Amniotic stem cell (primary cell): ENCODE measurements at regions not wholly inside any gene's neighbourhood (a gene's known extent, or its start where the extent isn't known, plus 50 kb on each side); places are given as distances from the start of the nearest gene placed in this dataset.
"Not testable (repeated sequence)": the region's sequence is repeated elsewhere in the genome, so short reads cannot be mapped to it uniquely, and the experiment has no call there.

Experiments used
- DNase-seq: peaks from one replicate; lab custom pipeline; 2025; lab: John Stamatoyannopoulos, UW

- no peak for DNase-seq
Observed at GRCh38 chr19:30066781-30067759, 125.0 kb downstream of the URI1 start.

- DNase-seq: not testable (repeated sequence)
Observed at GRCh38 chr19:30067956-30068506, 126.0 kb downstream of the URI1 start.

DNA sequence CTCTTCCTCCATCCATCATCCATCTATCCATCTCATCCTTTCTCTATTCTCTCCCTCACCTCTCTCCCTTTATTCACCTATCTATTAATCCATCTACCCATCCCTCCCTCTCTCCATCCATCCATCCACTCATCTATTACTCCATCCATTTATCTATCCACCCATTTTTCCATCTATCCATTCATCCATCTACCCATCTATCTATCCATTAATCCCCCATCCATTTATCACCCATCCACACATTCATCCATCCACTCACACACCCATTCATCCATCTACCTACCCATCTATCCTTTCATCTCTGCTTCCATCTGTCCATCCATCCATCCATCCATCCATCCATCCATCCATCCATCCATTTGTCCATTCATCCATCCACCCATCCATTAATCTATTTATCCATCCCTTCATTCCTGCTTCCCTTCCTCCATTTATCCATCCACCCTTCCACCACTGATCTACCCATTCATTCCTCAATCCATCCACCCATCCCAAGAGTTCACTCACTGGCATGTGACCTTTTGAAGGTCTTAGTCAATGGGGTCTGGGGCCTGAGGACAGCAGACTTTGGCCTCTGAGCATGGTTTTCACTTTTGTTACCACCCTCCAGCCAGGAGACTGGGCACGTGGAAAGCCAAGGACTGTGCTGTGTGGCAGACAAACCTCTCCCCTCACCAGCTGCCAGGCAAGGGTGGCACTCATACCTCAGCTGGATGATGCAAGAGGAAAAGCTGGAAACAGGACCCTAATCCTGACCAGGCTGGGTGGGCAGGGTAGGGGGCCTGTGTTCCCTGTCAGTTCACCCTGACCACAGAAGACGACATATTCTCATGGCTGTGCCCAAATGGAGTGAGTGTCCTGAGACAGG is 126.7 kb downstream of the URI1 start:
- no peak for DNase-seq

- DNase-seq: no peak
Observed at GRCh38 chr19:30069535-30070197, 127.6 kb downstream of the URI1 start.

- DNase-seq: no peak
Observed at GRCh38 chr19:30070198-30070967, 128.3 kb downstream of the URI1 start.

- no peak for DNase-seq
Observed at GRCh38 chr19:30070968-30071632, 129.1 kb downstream of the URI1 start.

DNA sequence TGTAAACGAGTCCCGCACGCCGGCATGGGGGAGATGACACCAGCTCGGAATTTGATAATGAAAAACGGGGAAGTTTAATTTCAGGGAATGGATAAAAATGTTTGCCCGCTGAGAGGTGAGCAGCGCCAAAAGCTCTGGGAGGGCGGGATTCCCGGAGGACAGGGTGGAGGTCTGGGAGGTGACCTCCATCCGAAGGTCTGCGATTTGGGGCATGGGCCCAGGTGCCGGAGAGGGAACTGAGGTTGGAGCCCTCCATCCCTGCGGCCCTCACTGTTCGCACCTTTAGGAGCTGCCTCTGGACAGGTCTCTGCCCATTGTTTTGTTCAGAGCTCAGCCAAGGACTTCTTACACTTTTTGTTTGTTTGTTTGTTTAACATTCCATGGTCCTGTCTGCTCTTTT is 129.8 kb downstream of the URI1 start:
- no peak for DNase-seq

GRCh38 chr19:30073152-30074000 is 131.3 kb downstream of the URI1 start:
- DNase-seq: no peak

DNA sequence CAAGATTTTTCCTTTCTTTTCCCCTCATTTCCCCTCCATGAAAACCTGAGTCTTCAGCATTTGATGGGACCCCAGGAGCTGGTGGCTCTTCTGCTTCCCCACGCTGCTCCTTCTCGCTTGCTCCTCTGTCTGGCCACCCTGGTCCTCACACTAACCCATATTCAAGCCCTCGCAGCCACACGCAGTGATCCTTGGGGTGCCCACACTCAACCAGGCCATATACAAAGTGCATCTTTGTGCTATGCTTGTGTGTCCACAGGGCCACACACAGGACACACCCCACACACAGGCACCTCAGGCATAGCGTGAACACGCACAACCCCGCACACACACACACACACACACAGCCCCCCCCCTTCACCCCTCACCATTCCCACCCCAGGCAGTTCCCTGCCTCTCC is 132.1 kb downstream of the URI1 start:
- no peak for DNase-seq

- no peak for DNase-seq
Observed at GRCh38 chr19:30074741-30075715, 133.0 kb downstream of the URI1 start.

GRCh38 chr19:30076101-30076551 is 134.1 kb downstream of the URI1 start:
- no peak for DNase-seq

DNA sequence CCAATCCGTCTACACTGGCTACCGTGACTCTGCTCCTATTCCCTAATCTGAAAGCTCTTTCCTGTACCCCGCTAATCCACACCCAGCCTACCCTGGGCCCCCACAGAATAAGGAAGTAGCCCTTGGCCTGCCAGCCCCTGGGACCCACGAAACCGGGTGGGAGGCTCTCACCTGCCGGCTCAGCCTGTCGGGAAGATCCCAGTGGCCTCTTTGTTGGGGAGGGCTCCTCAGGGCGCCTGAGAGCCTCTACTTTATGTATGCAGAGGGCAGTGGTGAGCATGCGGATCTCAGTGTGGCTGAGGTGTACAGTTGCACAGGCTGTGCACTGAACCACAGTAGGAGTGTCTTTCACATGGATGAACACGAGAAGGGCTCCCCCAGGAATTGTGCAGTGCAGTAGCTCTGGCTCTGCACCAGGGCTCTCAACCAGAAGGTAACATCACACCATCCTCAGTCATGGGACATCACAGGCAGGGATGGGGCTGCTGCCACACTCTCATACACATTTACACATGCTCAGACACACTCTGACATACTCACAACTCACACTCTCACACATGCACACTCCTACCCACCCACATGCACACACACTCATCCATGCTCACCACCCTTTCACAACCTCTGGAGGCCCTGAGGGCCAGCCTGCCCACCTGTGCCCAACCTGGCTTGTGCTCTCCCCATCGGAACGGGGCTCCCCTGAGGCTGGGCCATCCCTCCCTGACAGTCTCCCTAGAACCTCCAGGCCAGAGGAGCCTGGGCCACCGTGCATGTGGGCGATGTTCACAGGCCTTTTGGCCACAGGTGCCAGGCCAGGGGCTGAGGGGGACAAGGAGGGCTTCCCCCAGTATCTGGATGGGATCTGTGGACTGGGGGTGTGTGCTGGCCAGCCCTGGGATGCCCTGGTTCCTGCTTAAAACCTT is 135.0 kb downstream of the URI1 start:
- DNase-seq: no peak

DNA sequence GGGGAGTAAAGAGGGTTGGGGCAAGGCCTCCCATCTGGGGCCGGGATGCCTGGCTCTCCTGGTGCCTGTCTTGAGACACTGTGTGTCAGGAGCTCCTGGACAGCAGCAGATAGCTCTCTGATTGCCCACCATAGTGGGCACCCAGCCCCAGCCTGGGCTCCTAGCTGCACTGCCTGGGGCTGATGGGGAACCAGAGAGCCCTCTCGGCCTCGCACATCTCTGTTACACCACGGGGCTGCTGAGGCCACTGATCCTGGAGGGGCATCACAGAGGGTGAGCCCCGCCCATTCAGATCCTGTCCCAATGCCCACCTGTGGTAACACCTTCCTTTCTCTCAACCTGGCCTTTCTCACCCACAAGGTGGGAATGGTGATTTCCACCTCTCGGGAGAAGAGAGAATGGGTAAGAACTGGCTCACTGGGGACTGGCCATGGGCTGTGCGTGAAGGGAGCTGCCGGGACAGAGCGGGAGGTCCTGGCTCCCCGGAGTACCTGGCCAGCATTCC is 135.9 kb downstream of the URI1 start:
- no peak for DNase-seq

DNA sequence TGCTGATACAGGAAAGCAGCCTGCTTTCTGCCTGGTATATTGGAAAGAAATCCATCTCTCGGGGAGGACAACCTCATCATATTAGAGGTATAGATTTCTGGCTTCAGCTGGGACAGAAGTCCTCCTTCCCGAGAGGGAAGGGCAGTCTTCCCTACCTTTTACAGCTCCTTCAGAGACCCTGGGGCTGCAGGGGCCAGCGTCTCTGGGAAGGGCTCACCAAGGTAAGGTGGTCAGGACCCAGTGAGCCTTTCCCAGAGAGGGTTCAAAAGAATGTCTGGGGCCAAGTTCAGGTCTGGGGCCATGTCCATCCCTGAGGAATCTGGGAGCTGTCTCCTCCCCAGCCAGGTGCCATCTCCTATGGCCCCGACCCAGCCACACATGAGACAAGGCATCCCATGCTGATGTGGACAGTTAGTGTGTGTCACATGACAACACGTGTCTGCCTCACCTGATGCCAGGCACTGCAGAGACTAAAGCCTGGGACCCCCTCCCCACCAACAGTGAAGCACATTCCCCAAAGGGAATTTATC is 136.4 kb downstream of the URI1 start:
- no peak for DNase-seq

- DNase-seq: no peak
Observed at GRCh38 chr19:30079200-30079599, 137.2 kb downstream of the URI1 start.

DNA sequence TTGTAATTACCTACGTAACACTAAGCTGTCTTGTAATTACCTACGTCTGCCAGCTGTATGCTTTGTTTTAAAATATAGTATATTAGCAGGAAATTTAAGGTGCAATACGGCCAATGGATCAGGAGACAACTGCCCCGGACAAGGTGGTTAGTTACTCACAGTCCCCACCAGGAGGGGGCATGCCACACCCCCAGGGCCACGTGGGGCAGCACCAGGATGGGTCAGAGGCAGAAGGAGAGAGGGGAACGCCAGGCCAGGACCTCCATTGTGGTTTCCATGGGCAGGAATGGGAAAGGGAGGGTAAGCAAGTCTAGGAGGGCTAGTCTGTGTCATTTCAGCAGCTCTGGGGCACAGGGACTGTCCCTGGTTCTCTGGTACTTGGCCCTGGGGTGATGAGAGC is 140.1 kb downstream of the URI1 start:
- DNase-seq: no peak

GRCh38 chr19:30082611-30083010 is 140.6 kb downstream of the URI1 start:
- DNase-seq: no peak
